Astrocyte of the cerebellum (primary cell): ENCODE measurements at regions not wholly inside any gene's neighbourhood (a gene's known extent, or its start where the extent isn't known, plus 50 kb on each side); places are given as distances from the start of the nearest gene placed in this dataset.
"Not testable (repeated sequence)": the region's sequence is repeated elsewhere in the genome, so short reads cannot be mapped to it uniquely, and the experiment has no call there.

Experiments used
- DNase-seq: peaks from one replicate; pipeline ENCODE4 v3.0.0-alpha.2; 2011; ENCODE audit warnings: low read depth
- H3K4me3 ChIP-seq: 2 replicates; pipeline ENCODE4 v1.5.1; 2011; ENCODE audit warnings: mild to moderate bottlenecking, low read depth, low read length, moderate library complexity
- CTCF ChIP-seq: IDR thresholded peaks from 2 replicates; pipeline ENCODE4 v1.5.1; 2012; ENCODE audit warnings: low read length, low read depth, moderate library complexity, mild to moderate bottlenecking; ENCODE audit errors: missing control alignments
- in situ Hi-C: cut with HindIII; loops from 2 replicates; pipeline ENCODE4 v1.10.0; 2017; ENCODE audit warnings: low sequenced_read_pairs

DNA sequence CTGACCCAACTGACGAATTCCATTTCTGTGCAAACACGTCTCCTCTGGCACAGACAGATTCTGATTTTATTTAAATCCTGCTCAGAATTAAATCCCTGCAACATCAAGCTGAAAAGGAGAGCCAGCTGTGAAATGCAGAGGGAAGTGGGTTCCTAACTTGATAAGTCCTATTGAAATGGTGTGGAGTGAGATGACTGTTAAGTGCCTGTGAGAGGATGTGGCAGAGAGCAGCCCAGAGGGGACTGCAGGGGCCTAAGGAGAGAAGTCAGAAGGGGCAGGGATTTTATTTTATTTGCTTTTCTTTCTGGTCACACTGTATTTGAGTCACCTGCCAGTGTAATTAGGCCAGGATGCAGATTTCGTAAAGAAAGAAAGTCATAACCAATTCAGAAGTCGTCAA lies 277.4 kb downstream of the NKX6-1 start:
- TF ChIP-seq CTCF: no peak
- no peak for DNase-seq
- in situ Hi-C loops: no loop called here
- H3K4me3 ChIP-seq: no peak overlapping the region

DNA sequence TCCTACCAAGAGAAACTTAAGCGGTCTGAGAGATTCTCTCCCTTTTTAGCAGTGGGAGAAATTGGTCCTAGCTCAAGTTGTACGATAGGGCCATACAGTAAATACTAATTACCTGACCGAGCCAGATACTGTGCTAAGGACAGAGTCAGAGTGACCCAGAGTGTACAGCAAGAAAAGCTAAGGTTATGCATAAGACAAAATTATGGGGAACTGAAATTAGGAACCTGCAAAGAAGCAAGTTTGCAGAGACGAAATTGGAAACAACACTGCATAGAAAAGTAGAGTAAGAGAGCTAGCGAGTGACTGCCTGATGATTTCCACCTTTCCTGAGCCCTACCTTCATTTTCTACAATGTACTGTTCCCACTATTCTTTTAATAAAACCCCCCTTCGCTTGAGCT lies 278.1 kb downstream of the NKX6-1 start:
- no peak for DNase-seq
- TF ChIP-seq CTCF: no peak
- in situ Hi-C loops: no loop called here

GRCh38 chr4:84219656-84220055 lies 279.4 kb downstream of the NKX6-1 start:
- H3K4me3 ChIP-seq: no peak overlapping the region
- in situ Hi-C loops: no loop called here
- TF ChIP-seq CTCF: no peak
- no peak for DNase-seq

More for the DNA sequence above, 278.1 kb downstream of the NKX6-1 start:
- H3K4me3 ChIP-seq: no peak overlapping the region

GRCh38 chr4:84218031-84218430 lies 281.1 kb downstream of the NKX6-1 start:
- TF ChIP-seq CTCF: no peak
- in situ Hi-C loops: no loop called here
- no peak for DNase-seq
- H3K4me3 ChIP-seq: no peak overlapping the region

GRCh38 chr4:84215217-84215616 lies 283.9 kb downstream of the NKX6-1 start:
- H3K4me3 ChIP-seq: no peak overlapping the region
- TF ChIP-seq CTCF: no peak
- in situ Hi-C loops: no loop called here
- DNase-seq: no peak

- in situ Hi-C loops, DNase-seq, H3K4me3 ChIP-seq: not testable (repeated sequence)
These were observed 292.9 kb downstream of the NKX6-1 start for GRCh38 chr4:84206226-84206625.

- H3K4me3 ChIP-seq: no peak overlapping the region
- no peak for DNase-seq
- in situ Hi-C loops: no loop called here
- TF ChIP-seq CTCF: no peak
These were observed 309.9 kb downstream of the NKX6-1 start for GRCh38 chr4:84189144-84189543.
